ENCODE measurements at regions not wholly inside any gene's neighbourhood (a gene's known extent, or its start where the extent isn't known, plus 50 kb on each side); places are given as distances from the start of the nearest gene placed in this dataset.

DNA sequence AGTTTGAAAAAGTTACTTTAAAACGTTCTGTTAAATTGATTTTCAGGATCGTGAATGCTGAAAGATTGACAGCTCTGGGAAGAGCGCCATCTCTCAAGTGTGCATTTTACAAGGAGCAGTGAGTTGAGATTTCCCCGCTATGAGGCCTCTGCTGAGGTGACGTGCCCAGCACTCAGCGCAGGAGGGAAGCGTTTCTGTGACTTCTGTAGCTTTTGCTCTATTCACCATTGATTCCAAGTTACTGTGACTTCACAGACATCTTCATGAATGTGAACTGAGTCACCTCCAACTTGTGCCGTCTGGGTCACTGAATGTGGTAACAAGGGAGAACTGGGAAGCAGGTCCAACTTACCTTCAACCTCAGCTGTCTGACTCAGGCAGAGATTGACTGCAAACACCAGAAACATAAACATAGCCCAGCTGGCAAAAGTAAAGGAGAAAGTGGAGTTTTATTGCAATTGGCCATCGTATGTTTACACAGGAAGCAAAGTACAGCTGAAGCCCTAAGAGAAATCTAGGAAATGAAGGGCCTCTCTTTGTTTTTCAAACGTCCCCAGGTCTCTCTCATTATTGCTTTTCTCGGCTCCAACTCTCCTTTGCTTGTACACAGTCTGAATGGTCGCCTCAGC, 428.8 kb upstream of the CLINT1 start:
- no peak for DNase-seq

GRCh38 chr5:158286827-158287226, 427.9 kb upstream of the CLINT1 start:
- DNase-seq: no peak

- no peak for DNase-seq
These were observed 426.8 kb upstream of the CLINT1 start for GRCh38 chr5:158285698-158286097.

- no peak for DNase-seq
These were observed 425.3 kb upstream of the CLINT1 start for GRCh38 chr5:158284242-158284641.

GRCh38 chr5:158283397-158283796, 424.5 kb upstream of the CLINT1 start:
- DNase-seq: no peak

- no peak for DNase-seq
These were observed 419.4 kb upstream of the CLINT1 start for GRCh38 chr5:158278216-158278925.

- no peak for DNase-seq
These were observed 418.3 kb upstream of the CLINT1 start for GRCh38 chr5:158277276-158277675.

DNA sequence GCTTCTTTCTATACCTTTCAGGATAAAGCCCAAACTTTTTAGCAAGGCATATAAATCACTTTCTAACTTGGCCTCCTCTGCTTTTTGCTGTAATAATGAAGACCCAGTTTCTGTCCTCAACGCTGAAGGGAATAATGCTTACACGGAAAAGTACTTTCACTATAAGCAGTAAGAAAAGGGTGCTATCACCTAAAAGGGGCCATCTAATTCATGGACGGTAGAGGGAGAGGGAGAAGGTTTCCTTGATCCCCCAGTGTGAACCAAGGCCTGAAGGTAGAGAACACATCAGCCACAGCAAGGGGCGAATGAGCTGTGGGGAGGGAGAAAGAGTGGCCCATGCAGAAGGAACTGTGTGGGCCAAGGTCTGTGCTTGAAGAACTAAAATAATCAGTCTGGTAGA, 417.7 kb upstream of the CLINT1 start:
- DNase-seq: no peak

DNA sequence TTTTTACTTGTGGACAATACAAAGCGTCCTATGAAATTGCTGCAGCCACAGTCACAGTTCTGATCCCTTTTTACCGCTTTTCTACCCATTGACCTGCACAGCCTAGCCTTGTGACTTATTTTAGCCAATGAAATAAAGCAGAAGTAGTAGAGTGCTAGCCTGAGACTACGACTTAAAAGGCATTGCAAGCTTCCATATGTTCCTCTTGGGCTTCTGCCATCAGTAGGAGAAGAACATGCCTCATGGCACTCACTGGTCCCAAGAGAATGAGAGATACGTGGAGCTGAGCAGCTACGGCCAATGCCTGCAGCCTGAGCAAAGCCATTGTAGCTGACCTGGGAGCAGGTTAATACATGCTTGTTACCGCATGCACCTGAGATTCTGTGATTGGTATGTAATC, 416.6 kb upstream of the CLINT1 start:
- no peak for DNase-seq

GRCh38 chr5:158273035-158273434, 414.1 kb upstream of the CLINT1 start:
- DNase-seq: no peak

GRCh38 chr5:158272409-158272808, 413.5 kb upstream of the CLINT1 start:
- no peak for DNase-seq

GRCh38 chr5:158270996-158271554, 412.1 kb upstream of the CLINT1 start:
- DNase-seq: no peak

DNA sequence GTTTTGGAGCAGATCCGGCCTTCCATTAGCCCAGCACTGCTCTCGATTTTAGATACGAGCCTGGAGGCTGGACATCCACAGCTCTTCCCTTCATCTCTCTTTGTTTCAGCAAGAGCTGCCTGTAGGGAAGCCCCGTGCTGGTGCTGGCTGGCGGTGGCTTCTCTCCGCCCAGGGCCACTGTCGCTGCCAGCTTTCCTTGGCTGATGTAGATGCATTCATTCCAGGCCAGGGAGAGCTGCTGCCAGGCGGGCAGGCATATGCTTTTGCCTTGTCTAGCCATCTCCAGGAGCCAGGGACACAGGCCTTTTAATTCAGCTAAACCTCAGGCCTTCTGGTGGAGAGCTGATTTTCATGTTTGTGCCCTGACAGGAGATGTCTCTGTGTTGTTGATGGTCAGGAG, 409.3 kb upstream of the CLINT1 start:
- DNase-seq: no peak

DNA sequence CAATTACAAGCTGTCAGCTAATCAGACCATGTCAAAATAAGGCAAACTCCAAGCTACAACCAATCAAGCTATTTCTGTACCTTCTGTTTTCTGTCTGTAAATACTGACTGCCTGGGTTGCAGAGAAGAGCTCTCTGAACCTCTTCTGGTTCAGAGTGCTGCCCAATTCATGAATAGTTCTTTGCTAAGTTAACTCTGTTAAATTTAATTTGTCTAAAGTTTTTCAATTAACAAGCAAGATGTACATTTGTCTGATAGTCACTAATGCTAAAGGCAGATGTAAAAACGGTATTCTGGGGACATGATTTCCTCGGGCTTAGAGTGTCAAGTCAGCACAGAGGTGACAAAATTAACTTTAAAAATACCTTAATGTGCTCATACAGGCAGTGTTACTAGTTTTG, 408.3 kb upstream of the CLINT1 start:
- no peak for DNase-seq

DNA sequence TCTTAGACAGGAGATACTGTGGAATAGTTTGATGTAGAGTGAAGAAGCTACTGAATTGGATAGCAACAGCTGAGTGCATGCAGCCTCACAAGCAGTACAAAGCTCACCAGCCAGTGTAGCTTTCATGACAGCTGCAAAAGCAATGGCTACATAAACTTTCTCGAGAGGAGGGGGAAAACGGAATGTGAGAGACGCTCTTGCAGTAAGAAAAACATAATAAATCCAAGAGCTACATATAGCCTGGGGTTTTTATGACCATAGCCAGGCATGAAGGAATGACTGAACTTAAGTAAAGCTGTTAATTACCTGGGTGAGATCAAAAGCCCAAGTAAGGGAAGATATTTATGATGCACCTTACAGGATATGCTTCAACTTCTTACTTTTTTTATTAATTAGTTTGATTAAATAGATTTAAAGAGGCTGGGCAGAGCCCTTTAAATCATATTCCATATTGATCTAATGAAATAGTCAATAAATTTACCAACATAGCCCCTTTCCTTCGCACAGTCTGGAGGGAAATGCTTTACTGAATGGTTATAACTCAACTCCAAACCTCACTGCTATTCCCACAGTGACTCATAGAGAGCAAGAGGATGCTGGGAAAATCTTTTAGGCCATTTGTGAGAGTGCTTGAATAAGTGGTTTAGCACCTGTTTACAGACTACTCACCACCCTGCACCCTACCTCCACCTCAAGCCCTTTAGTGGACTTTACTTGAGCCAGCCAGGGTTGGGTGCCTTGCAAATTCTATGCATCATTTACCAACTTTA, 407.2 kb upstream of the CLINT1 start:
- no peak for DNase-seq

GRCh38 chr5:158265346-158265745, 406.4 kb upstream of the CLINT1 start:
- no peak for DNase-seq

DNA sequence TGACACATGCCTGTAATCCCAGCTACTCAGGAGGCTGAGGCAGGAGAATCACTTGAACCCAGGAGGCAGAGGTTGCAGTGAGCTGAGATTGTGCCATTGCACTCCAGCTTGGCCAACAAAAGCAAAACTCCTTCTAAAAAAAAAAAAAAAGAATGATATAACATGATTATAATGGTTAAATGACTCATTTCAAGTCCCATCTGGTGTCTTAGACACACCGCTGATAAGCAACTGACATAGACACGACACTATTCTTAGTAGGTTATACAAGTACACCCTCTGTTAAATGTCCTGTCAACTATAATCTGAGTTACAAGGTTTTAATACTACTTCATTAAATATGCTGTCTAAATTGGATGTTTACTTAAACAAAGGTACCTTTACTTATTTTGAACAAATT, 405.3 kb upstream of the CLINT1 start:
- no peak for DNase-seq

DNA sequence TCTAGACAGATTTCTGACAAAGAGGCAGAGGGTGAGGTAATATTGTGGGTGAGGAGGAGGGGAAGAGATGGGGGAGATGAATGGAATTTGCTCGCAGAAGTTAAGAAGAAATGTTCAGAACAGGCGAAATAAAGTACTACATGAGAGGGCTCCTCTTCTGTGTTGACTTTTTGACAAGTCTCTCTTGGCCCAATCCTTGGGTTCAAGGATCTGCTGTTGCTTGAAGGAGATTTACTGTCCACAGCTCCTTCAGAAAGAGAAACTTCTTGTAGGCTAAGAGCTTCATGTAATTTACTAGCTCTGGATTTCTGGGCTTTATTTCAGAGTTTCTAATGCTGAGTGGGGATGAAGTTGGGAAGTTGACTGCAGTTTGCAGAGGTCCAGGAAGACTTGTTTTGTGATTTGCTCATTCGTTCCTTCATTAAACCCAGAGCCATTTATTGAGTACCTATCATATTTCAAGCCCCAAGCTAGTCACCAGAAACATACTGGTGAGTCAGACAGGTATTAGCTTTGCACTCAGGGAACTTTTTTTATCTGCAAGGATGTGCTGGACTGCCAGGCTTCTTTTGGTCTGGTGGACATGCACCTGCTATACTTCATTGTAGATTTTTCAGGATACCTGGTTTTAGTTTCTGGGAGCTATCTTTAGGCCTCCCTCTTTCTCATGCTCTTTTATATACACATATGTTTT, 402.9 kb upstream of the CLINT1 start:
- no peak for DNase-seq

DNA sequence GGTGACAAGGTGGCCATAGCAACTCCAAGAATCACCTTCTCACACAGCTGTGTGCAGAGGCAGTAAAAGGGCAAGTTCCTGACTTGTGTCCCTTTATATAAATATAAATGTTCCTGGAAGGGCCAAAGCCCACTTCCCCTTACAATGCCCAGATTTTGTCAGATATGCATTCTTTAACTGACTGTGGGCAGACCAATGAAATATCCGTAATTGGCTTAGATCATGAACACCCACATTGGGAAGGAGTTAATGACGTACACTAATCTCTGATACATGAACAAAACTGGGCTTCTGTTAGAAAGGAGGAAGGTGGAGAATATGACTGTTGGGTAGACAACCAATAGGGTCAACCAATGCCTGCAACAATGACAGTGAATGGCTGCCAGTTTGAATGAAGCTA, 397.2 kb upstream of the CLINT1 start:
- DNase-seq: no peak

GRCh38 chr5:158255609-158256008, 396.7 kb upstream of the CLINT1 start:
- no peak for DNase-seq

DNA sequence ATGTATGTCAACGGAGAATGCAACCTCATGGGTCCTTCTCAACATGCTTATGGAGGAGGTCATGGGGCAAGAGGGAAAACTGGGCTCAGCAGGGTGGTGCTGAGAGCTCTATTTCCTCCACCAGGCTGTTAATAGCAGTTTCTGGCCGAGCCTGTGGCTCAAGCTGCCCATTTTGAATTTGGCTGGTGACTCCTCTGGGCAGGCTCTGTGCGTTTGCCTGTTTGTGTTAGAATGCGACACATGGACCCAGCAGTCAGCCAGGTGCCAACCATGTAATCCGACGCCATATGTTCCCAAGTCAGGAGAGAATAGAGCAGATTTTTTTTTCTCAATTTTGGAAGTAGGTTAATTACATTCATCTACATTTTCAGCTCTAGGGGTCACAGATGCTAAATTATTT, 387.7 kb upstream of the CLINT1 start:
- no peak for DNase-seq

- DNase-seq: no peak
These were observed 386.6 kb upstream of the CLINT1 start for GRCh38 chr5:158245513-158245912.

GRCh38 chr5:158244882-158245281, 385.9 kb upstream of the CLINT1 start:
- DNase-seq: no peak

Data from stimulated activated CD8-positive, alpha-beta memory T cell treated with anti-CD3 and anti-CD28 coated beads, Interleukin-4, amount 100 ng/mL, for 48 hours (primary cell).